Activated CD4-positive, alpha-beta memory T cell treated with anti-CD3 and anti-CD28 coated beads for 36 hours (primary cell): ENCODE measurements at regions not wholly inside any gene's neighbourhood (a gene's known extent, or its start where the extent isn't known, plus 50 kb on each side); places are given as distances from the start of the nearest gene placed in this dataset.
"Not testable (repeated sequence)": the region's sequence is repeated elsewhere in the genome, so short reads cannot be mapped to it uniquely, and the experiment has no call there.

Experiments
- CTCF ChIA-PET: fragments of 350-600 bp; sonication (Branson Sonifier 250); formaldehyde crosslinking; loops from one replicate; lab custom pipeline; 2021; ENCODE audit warnings: antibody characterized with exemption, inconsistent platforms; lab: Charles Lee
- POLR2A ChIA-PET: fragments of 350-600 bp; sonication (Branson Sonifier 250); formaldehyde crosslinking; loops from one replicate; lab custom pipeline; 2021; ENCODE audit warnings: antibody characterized with exemption; lab: Charles Lee
- DNase-seq: peaks from one replicate; pipeline ENCODE4 v3.0.0-alpha.2; 2020
- H3K27ac Mint-ChIP-seq: one replicate; pipeline ENCODE4 v1.8.0; 2021; ENCODE audit warnings: mixed read lengths
- H3K27me3 Mint-ChIP-seq: one replicate; pipeline ENCODE4 v1.8.0; 2021; ENCODE audit warnings: mixed read lengths
- H3K36me3 Mint-ChIP-seq: one replicate; pipeline ENCODE4 v1.8.0; 2021; ENCODE audit warnings: mixed read lengths
- H3K4me1 Mint-ChIP-seq: one replicate; pipeline ENCODE4 v1.8.0; 2021; ENCODE audit warnings: low read depth, mixed read lengths
- H3K4me3 Mint-ChIP-seq: one replicate; pipeline ENCODE4 v1.8.0; 2021; ENCODE audit warnings: mild to moderate bottlenecking, mixed read lengths
- H3K9me3 Mint-ChIP-seq: one replicate; pipeline ENCODE4 v1.8.0; 2021; ENCODE audit warnings: mixed read lengths
- intact Hi-C: fragments of 100-400 bp; cut with micrococcal nuclease; formaldehyde crosslinking; loops from one replicate; pipeline ENCODE4 v1.15.1; 2023

DNA sequence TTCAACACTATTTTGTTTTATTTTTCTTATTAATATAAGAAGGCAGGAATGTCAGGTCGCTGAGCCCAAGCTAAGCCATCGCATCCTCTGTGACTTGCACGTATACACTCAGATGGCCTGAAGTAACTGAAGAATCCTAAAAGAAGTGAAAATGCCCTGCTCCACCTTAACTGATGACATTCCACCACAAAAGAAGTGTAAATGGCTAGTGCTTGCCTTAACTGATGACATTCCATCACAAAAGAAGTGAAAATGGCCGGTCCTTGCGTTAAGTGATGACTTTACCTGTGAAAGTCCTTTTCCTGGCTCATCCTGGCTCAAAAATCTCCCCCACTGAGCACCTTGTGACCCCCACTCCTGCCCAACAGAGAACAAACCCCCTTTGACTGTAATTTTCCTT is 317.3 kb downstream of the KDM5D start:
- H3K27me3 Mint-ChIP-seq, H3K4me3 Mint-ChIP-seq, intact Hi-C loops, H3K36me3 Mint-ChIP-seq, H3K9me3 Mint-ChIP-seq, DNase-seq, H3K27ac Mint-ChIP-seq, POLR2A ChIA-PET, CTCF ChIA-PET, H3K4me1 Mint-ChIP-seq: not testable (repeated sequence)

DNA sequence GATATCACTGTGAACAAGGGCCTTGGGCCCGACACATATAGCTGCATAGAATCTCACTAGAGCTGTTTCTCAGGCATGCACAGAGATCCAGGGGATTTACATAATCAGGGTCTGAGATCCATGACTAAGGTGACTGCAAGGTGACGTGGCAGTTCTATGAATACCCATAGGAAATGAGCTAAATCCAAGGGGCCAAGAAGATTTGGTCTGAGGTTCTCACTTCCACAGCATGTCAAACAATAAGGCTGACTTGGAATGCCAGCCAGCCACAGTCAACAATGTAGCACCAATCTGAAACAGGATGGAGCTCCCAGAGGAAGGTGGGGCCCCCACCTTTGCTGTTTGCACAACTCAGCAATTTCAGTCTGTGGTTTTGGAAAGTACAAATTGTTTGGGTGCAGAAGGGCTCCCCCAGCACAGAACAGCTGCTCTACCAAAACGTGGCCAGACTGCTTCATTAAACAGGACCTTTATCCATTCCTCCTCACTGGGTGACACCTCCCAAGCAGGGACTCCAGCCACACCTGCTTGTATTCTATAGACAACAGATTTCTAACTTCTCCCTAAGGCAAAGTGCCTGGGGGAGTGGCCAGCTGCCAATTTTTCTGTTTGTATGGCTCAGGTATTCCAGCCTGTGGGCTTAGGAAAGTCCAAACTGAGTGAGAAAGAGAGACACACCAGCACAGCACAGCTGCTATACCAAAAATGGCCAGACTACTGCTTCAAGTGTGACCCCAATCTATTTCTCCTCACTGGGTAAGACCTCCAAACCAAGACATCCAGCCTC is 333.4 kb downstream of the KDM5D start:
- H3K9me3 Mint-ChIP-seq, result peaks cover 4% of the 10 kb centered on the region
- no peak overlapping the region for H3K4me3 Mint-ChIP-seq
- ChIA-PET CTCF (no interaction called here), POLR2A (no interaction called here)
- DNase-seq, result no peak
- H3K36me3 Mint-ChIP-seq, result no peaks in the 10 kb centered on the region
- H3K27ac Mint-ChIP-seq, result no peak overlapping the region
- no peaks in the 10 kb centered on the region for H3K27me3 Mint-ChIP-seq
- intact Hi-C loops, result no loop called here
- peaks cover 2% of the 10 kb centered on the region for H3K4me1 Mint-ChIP-seq

DNA sequence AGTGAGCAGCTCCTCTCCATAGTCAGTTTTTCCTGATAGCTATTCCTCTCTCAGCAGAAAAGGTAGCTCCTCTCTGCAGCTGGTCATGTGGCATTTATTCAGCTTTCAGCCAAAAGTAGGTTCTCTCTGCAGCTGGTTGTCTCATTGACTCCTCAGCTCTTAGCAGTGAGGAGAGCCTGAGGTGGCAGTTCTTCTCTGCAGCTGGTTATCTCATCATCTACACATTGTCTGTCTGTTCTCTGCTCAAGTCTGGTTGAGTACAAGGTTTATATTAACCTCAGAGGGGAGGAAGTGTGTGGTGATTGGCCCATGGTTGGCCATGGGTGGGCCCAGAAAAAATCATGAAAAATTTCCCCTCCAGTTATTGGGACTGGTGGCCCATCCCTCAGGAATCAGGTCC is 338.3 kb downstream of the KDM5D start:
- intact Hi-C loops, result no loop called here
- Mint-ChIP-seq H3K9me3 (no peaks in the 10 kb centered on the region), H3K4me3 (no peak overlapping the region), H3K27me3 (no peaks in the 10 kb centered on the region), H3K27ac (no peak overlapping the region), H3K4me1 (peaks cover 7% of the 10 kb centered on the region), H3K36me3 (no peaks in the 10 kb centered on the region)
- ChIA-PET POLR2A (no interaction called here), CTCF (no interaction called here)
- no peak for DNase-seq

DNA sequence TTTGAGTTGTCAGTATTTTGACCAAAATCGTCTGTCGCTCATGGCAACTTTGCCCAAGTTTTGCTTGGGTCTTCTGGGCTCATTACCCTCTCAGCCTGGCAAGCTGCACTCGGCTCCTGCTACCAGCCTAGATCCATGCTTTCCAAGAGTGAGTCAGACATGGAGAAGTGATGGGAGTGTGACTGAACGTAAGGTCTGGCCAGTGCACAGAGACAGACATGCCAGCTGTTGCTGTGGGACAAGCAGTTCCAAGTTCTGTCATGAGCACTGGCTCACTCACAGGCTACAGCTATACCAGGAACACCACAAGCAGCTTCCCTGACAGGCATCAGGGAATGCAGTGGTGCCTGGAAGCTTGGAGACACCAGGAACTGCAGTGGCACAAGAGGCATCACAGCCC is 338.9 kb downstream of the KDM5D start:
- no peaks in the 10 kb centered on the region for H3K9me3 Mint-ChIP-seq
- CTCF ChIA-PET, result no interaction called here
- H3K4me1 Mint-ChIP-seq, result peaks cover 6% of the 10 kb centered on the region
- POLR2A ChIA-PET, result no interaction called here
- DNase-seq, result no peak
- no peaks in the 10 kb centered on the region for H3K27me3 Mint-ChIP-seq
- no peak overlapping the region for H3K4me3 Mint-ChIP-seq
- no peak overlapping the region for H3K27ac Mint-ChIP-seq
- intact Hi-C loops, result no loop called here
- H3K36me3 Mint-ChIP-seq, result no peaks in the 10 kb centered on the region

DNA sequence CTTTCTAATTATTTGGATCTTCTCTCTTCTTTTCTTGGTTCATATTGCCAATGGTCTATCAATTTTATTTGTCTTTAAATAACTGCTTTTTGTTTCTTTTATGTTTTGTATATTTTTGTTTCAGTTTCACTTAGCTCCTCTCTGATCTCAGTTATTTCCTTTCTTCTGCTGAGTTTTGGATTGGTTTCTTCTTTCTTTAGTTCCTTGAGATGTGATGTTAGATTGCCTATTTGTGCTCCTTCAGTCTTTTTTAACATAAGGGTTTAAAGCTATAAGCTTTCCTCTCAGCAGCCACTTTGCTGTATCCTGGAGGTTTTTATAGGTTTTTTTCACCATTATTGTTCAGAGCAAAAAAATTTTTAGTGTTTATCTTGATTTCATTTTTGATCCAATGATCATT is 351.6 kb downstream of the KDM5D start:
- H3K4me3 Mint-ChIP-seq, result no peak overlapping the region
- ChIA-PET CTCF (no interaction called here), POLR2A (no interaction called here)
- H3K9me3 Mint-ChIP-seq, result no peaks in the 10 kb centered on the region
- peaks cover 10% of the 10 kb centered on the region for H3K4me1 Mint-ChIP-seq
- no peaks in the 10 kb centered on the region for H3K36me3 Mint-ChIP-seq
- H3K27ac Mint-ChIP-seq, result no peak overlapping the region
- H3K27me3 Mint-ChIP-seq, result no peaks in the 10 kb centered on the region
- DNase-seq, result no peak
- intact Hi-C loops, result no loop called here

DNA sequence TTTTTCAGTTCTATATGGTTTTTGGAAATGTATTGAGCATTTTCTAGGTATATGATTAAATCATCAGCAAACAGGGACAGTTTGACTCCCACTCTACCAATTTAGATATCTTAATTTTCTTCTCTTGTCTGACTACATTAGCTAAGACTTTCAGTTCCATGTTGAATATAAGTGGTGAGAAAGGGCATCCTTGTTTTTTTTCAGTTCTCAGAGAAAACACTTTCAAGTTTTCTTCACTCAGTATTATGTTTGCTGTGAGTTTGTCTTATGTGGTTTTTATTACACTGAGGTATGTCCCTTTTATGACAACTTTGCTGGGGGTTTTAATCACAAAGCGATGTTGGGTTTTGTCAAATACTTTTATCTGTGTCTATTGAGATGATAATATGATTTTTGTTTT is 352.6 kb downstream of the KDM5D start:
- Mint-ChIP-seq H3K4me1 (peaks cover 10% of the 10 kb centered on the region), H3K4me3 (no peak overlapping the region), H3K9me3 (no peaks in the 10 kb centered on the region), H3K36me3 (no peaks in the 10 kb centered on the region), H3K27ac (no peak overlapping the region), H3K27me3 (no peaks in the 10 kb centered on the region)
- POLR2A ChIA-PET, result no interaction called here
- intact Hi-C loops, result no loop called here
- CTCF ChIA-PET, result no interaction called here
- no peak for DNase-seq

DNA sequence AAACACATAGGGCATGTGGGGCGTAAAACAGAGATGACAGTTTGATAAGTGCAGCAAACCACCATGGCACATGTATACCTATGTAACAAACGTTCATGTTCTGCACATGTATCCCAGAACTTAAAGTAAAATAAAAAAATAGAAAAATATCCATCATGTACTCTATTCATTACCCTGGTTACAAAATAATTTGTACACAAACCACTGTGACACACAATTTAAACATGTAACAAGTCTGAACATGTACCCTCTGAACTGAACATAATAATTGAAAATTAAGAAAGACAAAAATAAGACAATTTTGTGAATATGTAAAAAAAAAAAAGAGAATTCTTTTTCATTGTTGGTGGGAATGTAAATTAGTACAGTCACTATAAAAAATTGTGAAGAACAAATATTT is 379.2 kb downstream of the KDM5D start:
- ChIA-PET POLR2A (no interaction called here), CTCF (no interaction called here)
- Mint-ChIP-seq H3K4me1 (no peaks in the 10 kb centered on the region), H3K4me3 (no peak overlapping the region), H3K27me3 (no peaks in the 10 kb centered on the region), H3K36me3 (no peaks in the 10 kb centered on the region), H3K9me3 (no peaks in the 10 kb centered on the region), H3K27ac (no peak overlapping the region)
- DNase-seq, result no peak
- intact Hi-C loops, result no loop called here

DNA sequence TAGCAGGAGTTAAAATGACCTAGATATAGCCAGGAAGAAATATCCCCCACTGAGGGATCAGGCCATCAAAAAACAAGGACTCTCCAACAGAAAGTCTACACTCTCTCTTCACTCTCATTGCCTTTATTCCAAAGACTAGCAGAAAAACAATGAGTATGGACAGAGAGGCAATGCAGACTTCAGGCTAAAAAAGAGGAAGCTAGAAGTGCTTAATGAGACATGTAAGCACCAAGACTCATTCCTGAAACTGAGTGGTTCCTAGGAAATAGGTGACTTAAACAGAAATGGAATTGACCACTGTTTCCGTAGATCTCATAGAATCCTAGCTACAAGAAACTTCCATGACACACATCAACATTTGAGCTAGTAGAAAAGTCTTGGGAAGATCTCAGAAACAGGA is 387.3 kb downstream of the KDM5D start:
- CTCF ChIA-PET, result no interaction called here
- no peak overlapping the region for H3K27ac Mint-ChIP-seq
- no peaks in the 10 kb centered on the region for H3K27me3 Mint-ChIP-seq
- POLR2A ChIA-PET, result no interaction called here
- intact Hi-C loops, result no loop called here
- no peaks in the 10 kb centered on the region for H3K36me3 Mint-ChIP-seq
- H3K9me3 Mint-ChIP-seq, result no peaks in the 10 kb centered on the region
- H3K4me1 Mint-ChIP-seq, result no peaks in the 10 kb centered on the region
- no peak overlapping the region for H3K4me3 Mint-ChIP-seq
- no peak for DNase-seq

DNA sequence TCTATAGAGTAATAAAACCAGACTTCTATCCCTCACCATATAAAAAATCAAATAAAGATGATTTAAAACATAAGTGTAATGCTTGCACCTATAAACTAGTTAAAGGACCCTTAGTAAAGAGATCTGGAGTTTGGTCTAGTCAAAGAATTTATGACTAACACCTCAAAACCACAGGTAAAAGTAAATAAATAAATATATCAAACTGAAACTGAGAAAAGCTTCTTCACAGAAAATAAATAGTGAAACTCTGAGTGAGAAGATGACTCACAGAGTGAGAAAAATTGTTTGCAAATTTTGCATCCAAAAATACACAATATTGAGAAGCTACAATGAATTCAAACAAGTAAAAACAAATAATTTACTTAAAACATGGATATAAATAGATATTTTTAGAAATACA is 387.8 kb downstream of the KDM5D start:
- Mint-ChIP-seq H3K36me3 (no peaks in the 10 kb centered on the region), H3K4me1 (no peaks in the 10 kb centered on the region), H3K27me3 (no peaks in the 10 kb centered on the region), H3K9me3 (no peaks in the 10 kb centered on the region), H3K4me3 (no peak overlapping the region), H3K27ac (no peak overlapping the region)
- no peak for DNase-seq
- intact Hi-C loops, result no loop called here
- POLR2A ChIA-PET, result no interaction called here
- CTCF ChIA-PET, result no interaction called here

DNA sequence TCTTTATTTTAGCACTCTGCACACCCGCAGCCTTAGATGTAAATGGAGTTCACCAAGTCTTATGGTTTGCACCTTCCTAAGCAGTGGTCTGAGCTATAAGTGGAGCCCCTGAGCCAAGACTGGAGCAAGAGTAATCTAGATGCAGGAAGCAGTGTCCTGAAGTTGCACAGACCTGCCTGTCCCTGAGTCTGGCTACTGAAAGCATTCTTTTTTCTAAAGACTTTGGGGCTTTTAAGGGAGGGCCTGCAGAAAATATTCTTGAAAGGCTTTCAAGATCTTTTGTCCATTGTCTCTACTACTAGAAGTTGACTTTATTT is 389.7 kb downstream of the KDM5D start:
- no peak overlapping the region for H3K27ac Mint-ChIP-seq
- H3K9me3 Mint-ChIP-seq, result no peaks in the 10 kb centered on the region
- intact Hi-C loops, result no loop called here
- ChIA-PET POLR2A (no interaction called here), CTCF (no interaction called here)
- H3K36me3 Mint-ChIP-seq, result no peaks in the 10 kb centered on the region
- no peak overlapping the region for H3K4me3 Mint-ChIP-seq
- H3K4me1 Mint-ChIP-seq, result no peaks in the 10 kb centered on the region
- no peaks in the 10 kb centered on the region for H3K27me3 Mint-ChIP-seq
- DNase-seq, result no peak

DNA sequence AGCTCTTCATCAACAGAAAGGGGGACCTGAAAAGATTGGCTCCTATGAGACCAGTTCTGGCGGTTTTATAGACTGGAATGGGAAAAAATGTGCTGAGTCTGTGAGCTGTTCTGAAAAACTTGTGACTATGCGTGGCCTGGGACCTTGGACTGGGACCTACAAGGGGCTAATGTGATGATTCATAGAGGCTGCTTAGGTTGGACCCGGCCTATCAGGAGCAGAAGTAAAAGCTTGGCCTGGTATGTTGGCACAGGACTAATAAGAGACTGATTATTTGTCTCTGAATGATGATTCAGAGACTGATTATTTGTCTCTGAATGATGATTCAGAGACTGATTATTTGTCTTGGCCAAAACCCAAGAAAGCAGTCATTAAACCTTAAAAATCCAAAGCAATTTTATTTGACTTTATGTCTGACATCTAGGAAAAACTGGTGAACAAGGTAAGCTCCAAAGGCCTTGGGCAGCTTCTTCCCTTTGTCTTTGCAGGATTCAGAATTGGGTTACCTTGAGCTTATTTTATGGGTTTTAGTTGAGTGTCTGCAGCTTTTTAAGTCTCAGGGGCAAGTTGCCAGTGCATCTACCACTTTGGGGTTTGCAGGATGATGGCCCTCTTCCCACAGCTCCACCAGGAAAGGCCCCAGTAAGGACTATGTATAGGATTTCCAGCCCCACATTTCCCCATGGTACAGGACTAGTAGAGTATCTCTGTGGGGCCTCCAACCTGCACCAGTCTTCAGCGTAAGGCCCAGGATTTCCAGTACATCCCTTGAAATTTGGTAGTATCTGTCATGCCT is 390.3 kb downstream of the KDM5D start:
- no peak for DNase-seq
- Mint-ChIP-seq H3K4me1 (no peaks in the 10 kb centered on the region), H3K9me3 (no peaks in the 10 kb centered on the region), H3K27ac (no peak overlapping the region), H3K27me3 (no peaks in the 10 kb centered on the region), H3K4me3 (no peak overlapping the region), H3K36me3 (no peaks in the 10 kb centered on the region)
- ChIA-PET CTCF (no interaction called here), POLR2A (no interaction called here)
- intact Hi-C loops, result no loop called here

DNA sequence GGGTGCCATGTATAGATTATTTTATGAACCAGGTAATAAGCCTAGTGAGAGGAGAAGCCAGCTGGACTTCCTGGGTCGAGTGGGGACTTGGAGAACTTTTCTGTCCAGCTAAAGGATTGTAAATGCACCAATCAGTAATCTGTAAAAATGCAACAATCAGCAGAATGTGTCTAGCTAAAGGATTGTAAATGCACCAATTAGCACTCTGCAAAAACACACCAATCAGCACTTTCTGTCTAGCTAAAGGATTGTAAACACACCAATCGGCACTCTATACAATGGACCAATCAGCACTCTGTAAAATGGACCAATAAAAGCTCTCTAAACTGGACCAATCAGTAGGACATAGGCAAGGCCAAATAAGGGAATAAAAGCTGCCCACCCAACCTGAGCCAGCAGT is 392.9 kb downstream of the KDM5D start:
- Mint-ChIP-seq H3K4me1 (no peaks in the 10 kb centered on the region), H3K4me3 (no peak overlapping the region), H3K27ac (no peak overlapping the region), H3K27me3 (no peaks in the 10 kb centered on the region), H3K36me3 (no peaks in the 10 kb centered on the region), H3K9me3 (no peaks in the 10 kb centered on the region)
- DNase-seq, result no peak
- intact Hi-C loops, result no loop called here
- CTCF ChIA-PET, result interaction anchor here (0.6 kb wide), 1 partner anchor 87 kb away, joined by 4 read pairs; no protein-coding TSS in a partner anchor
- POLR2A ChIA-PET, result no interaction called here

DNA sequence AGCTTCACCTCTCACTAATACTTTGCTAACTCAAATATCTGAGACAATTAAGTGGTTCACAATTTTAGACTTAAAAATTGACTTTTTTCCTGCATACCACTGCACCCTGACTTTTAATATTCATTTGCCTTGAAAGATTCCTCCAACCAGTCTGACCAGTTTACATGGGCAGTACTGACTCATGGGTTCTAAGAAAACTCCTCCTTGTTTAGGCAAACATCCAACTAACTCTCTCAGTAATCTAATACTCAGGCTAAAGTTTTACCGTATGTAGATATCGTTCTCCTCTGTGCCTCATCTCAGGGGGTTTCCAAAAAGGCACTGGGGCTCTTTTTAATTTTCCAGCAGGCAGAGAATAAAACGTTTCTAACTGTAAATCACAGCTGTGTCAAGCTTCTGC is 422.8 kb downstream of the KDM5D start:
- POLR2A ChIA-PET, result no interaction called here
- DNase-seq, result no peak
- Mint-ChIP-seq H3K4me3 (no peak overlapping the region), H3K36me3 (peaks cover 2% of the 10 kb centered on the region), H3K27me3 (no peaks in the 10 kb centered on the region), H3K4me1 (no peaks in the 10 kb centered on the region), H3K27ac (no peak overlapping the region), H3K9me3 (peaks cover 19% of the 10 kb centered on the region)
- intact Hi-C loops, result no loop called here
- CTCF ChIA-PET, result no interaction called here
